Ovary (tissue), 1 donor: ENCODE measurements at regions not wholly inside any gene's neighbourhood (a gene's known extent, or its start where the extent isn't known, plus 50 kb on each side); places are given as distances from the start of the nearest gene placed in this dataset.

Experiments used
- EP300 ChIP-seq: sonication (generic); formaldehyde crosslinking; IDR thresholded peaks from one replicate; pipeline ENCODE4 v1.6.1; 2017; ENCODE audit warnings: antibody characterized with exemption
- POLR2A ChIP-seq: fragments of 450-650 bp; IDR thresholded peaks from one replicate; pipeline ENCODE4 v1.6.1; 2017; ENCODE audit warnings: antibody characterized with exemption, mild to moderate bottlenecking, moderate library complexity

DNA sequence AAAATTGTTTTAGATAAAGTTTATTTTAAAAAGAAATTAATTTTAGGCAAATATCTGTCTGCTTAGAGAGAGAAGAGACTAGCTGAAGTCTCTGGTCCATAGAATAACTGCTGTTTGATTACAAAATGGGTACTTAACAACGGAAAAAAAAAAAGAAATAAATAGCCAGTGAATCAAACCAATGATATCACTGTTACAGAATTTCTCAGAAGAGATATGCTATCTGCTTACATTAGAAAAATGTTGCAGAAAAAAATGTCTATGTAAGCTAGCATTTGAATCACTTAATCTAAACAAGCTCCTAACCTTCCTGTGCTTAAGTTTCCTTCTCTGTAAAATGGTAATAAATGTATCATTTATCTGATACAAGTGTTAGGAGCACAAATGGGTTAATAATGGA lies 189.9 kb downstream of the IL15 start:
- TF ChIP-seq EP300 (no peak), POLR2A (no peak)
